CD4-positive, alpha-beta T cell (primary cell): ENCODE measurements at regions not wholly inside any gene's neighbourhood (a gene's known extent, or its start where the extent isn't known, plus 50 kb on each side); places are given as distances from the start of the nearest gene placed in this dataset.

Experiments used
- ATAC-seq: fragments of 200-7000 bp; cut with Tn5 transposase; one replicate; pipeline ENCODE4 v1.10.0; 2022; ENCODE audit warnings: mild to moderate bottlenecking; ENCODE audit not compliant: poor library complexity
- CTCF ChIA-PET: fragments of 350-600 bp; sonication (Branson Sonifier 250); formaldehyde crosslinking; loops from one replicate; lab custom pipeline; 2021; ENCODE audit warnings: antibody characterized with exemption, inconsistent platforms; lab: Charles Lee
- POLR2A ChIA-PET: fragments of 350-600 bp; sonication (Branson Sonifier 250); formaldehyde crosslinking; loops from one replicate; lab custom pipeline; 2021; ENCODE audit warnings: antibody characterized with exemption, inconsistent platforms; lab: Charles Lee
- DNase-seq, 14 experiments: peaks; one replicate each; pipeline ENCODE4 v3.0.0-alpha.2; 2013 to 2020; ENCODE audit warnings: mixed read lengths in 2 of 14
- H3K27ac ChIP-seq, 2 donors: one replicate each; pipeline versions ENCODE4 v1.5.1 to v1.7.0; 2013; ENCODE audit warnings: low read length in 2 of 2, low read depth in 1 of 2, mild to moderate bottlenecking in 1 of 2
- H3K27me3 ChIP-seq, 2 experiments: 1 replicate in 1 of 2; 2 replicates in 1 of 2; pipeline versions ENCODE4 v1.6.1 to v1.7.0; 2013; ENCODE audit warnings: low read length in 2 of 2, control low read depth in 1 of 2, mild to moderate bottlenecking in 1 of 2, moderate library complexity in 1 of 2; ENCODE audit not compliant: insufficient read depth in 2 of 2, control insufficient read depth in 1 of 2
- H3K36me3 ChIP-seq: one replicate; pipeline ENCODE4 v1.6.1; 2013; ENCODE audit warnings: low read length, control low read depth; ENCODE audit not compliant: insufficient read depth
- H3K4me1 ChIP-seq: one replicate; pipeline ENCODE4 v1.6.1; 2013; ENCODE audit warnings: low read length, control low read depth; ENCODE audit not compliant: insufficient read depth
- H3K4me3 ChIP-seq: one replicate; pipeline ENCODE4 v1.5.1; 2013; ENCODE audit warnings: mild to moderate bottlenecking, low read length, moderate library complexity
- H3K9me3 ChIP-seq, 2 experiments: 1 replicate in 1 of 2; 2 replicates in 1 of 2; pipeline versions ENCODE4 v1.6.1 to v1.7.0; 2013; ENCODE audit warnings: low read length in 2 of 2, mild to moderate bottlenecking in 2 of 2, control low read depth in 1 of 2, moderate library complexity in 1 of 2; ENCODE audit not compliant: control insufficient read depth in 1 of 2, insufficient read depth in 1 of 2
- H3K27ac Mint-ChIP-seq: one replicate; pipeline ENCODE4 v1.8.0; 2020; ENCODE audit warnings: mixed read lengths
- H3K27me3 Mint-ChIP-seq: one replicate; pipeline ENCODE4 v1.8.0; 2021; ENCODE audit warnings: mixed read lengths
- H3K36me3 Mint-ChIP-seq: one replicate; pipeline ENCODE4 v1.8.0; 2021; ENCODE audit warnings: low read depth, mixed read lengths
- H3K4me1 Mint-ChIP-seq: one replicate; pipeline ENCODE4 v1.8.0; 2021; ENCODE audit warnings: low read depth, mixed read lengths
- H3K4me3 Mint-ChIP-seq: one replicate; pipeline ENCODE4 v1.8.0; 2020; ENCODE audit warnings: mild to moderate bottlenecking, mixed read lengths
- H3K9me3 Mint-ChIP-seq: one replicate; pipeline ENCODE4 v1.8.0; 2020; ENCODE audit warnings: mixed read lengths
- intact Hi-C, 2 experiments: fragments of 100-400 bp; cut with DNase I in 1 of 2; cut with micrococcal nuclease in 1 of 2; formaldehyde crosslinking; loops; one replicate each; pipeline versions ENCODE4 v1.15.1 to v1.9.0; 2023 to 2025; cut with DNase I, micrococcal nuclease
- TF ChIP-seq, protein P1 (sequence below): fragments of 200-600 bp; IDR thresholded peaks from one replicate; pipeline ENCODE4 v1.8.0; 2022; ENCODE audit warnings: antibody characterized with exemption, mild to moderate bottlenecking

DNA sequence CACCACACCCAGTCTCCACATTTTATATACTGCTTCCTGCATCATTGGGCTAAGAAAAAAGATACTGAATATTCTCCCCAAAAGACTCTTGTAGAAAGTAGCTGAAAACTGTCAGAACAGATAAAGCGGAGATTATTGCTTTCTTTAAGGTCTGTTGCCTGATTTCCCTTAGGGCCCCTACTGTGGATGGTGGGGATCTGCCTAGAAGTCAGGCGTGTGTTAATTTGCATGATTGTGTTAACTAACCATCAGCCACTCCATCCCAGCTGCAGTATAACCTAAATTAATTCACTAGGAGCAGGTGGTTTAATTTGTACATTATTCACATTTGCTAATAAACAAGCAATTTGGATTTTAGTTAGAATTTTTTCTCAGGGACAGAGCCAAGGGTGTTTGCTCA lies 360.3 kb downstream of the FBXW7 start:
- no peak overlapping the region for H3K27ac Mint-ChIP-seq
- H3K27me3 Mint-ChIP-seq: no peaks in the 10 kb centered on the region
- H3K4me3 ChIP-seq: no peak overlapping the region
- ChIA-PET CTCF (no interaction called here), POLR2A (interaction anchor here (0.5 kb wide), 1 partner anchor 152 kb away, joined by 3 read pairs; no protein-coding TSS in a partner anchor)
- no peak for DNase-seq
- H3K27me3 ChIP-seq: no peaks in the 10 kb centered on the region
- peaks cover 11% of the 10 kb centered on the region for H3K4me1 Mint-ChIP-seq
- ATAC-seq: no peak
- no peaks in the 10 kb centered on the region for H3K9me3 ChIP-seq
- H3K4me3 Mint-ChIP-seq: no peak overlapping the region
- H3K4me1 ChIP-seq: peaks cover 7% of the 10 kb centered on the region
- H3K9me3 Mint-ChIP-seq: no peaks in the 10 kb centered on the region
- no peaks in the 10 kb centered on the region for H3K36me3 ChIP-seq
- TF ChIP-seq, protein P1, sequence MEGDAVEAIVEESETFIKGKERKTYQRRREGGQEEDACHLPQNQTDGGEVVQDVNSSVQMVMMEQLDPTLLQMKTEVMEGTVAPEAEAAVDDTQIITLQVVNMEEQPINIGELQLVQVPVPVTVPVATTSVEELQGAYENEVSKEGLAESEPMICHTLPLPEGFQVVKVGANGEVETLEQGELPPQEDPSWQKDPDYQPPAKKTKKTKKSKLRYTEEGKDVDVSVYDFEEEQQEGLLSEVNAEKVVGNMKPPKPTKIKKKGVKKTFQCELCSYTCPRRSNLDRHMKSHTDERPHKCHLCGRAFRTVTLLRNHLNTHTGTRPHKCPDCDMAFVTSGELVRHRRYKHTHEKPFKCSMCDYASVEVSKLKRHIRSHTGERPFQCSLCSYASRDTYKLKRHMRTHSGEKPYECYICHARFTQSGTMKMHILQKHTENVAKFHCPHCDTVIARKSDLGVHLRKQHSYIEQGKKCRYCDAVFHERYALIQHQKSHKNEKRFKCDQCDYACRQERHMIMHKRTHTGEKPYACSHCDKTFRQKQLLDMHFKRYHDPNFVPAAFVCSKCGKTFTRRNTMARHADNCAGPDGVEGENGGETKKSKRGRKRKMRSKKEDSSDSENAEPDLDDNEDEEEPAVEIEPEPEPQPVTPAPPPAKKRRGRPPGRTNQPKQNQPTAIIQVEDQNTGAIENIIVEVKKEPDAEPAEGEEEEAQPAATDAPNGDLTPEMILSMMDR: no peak
- no peaks in the 10 kb centered on the region for H3K36me3 Mint-ChIP-seq
- no peak overlapping the region for H3K27ac ChIP-seq
- intact Hi-C loops: no loop called here

GRCh38 chr4:152172146-152172545 lies 363.7 kb downstream of the FBXW7 start:
- ChIA-PET CTCF (no interaction called here), POLR2A (no interaction called here)
- no peak overlapping the region for H3K27ac Mint-ChIP-seq
- no peaks in the 10 kb centered on the region for H3K9me3 ChIP-seq
- no peak for DNase-seq
- H3K4me1 ChIP-seq: no peaks in the 10 kb centered on the region
- intact Hi-C loops: no loop called here
- no peaks in the 10 kb centered on the region for H3K36me3 Mint-ChIP-seq
- H3K9me3 Mint-ChIP-seq: no peaks in the 10 kb centered on the region
- no peaks in the 10 kb centered on the region for H3K4me1 Mint-ChIP-seq
- no peaks in the 10 kb centered on the region for H3K36me3 ChIP-seq
- H3K27me3 Mint-ChIP-seq: no peaks in the 10 kb centered on the region
- H3K27me3 ChIP-seq: no peaks in the 10 kb centered on the region
- no peak overlapping the region for H3K27ac ChIP-seq
- no peak overlapping the region for H3K4me3 Mint-ChIP-seq
- ATAC-seq: no peak
- H3K4me3 ChIP-seq: no peak overlapping the region
- TF ChIP-seq, protein P1: no peak

DNA sequence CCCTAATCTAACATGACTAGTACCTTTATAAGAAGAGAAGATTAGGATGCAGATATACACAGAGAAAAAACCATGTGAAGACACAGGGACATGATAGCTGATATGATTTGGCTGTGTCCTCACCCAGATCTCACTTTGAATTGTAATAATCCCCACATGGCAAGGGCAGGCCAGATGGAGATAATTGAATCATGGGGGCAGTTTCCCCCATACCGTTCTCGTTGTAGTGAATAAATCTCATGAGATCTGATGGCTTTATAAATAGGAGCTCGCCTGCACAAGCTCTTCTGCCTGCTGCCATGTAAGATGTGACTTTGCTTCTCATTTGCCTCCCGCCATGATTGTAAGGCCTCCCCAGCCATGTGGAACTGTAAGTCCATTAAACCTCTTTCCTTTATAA lies 364.3 kb downstream of the FBXW7 start:
- TF ChIP-seq, protein P1: no peak

More for the DNA sequence above, 364.3 kb downstream of the FBXW7 start:
- no peaks in the 10 kb centered on the region for H3K9me3 ChIP-seq
- CTCF ChIA-PET: no interaction called here
- POLR2A ChIA-PET: no interaction called here
- H3K27ac ChIP-seq: no peak overlapping the region
- DNase-seq: no peak
- Mint-ChIP-seq H3K27me3 (no peaks in the 10 kb centered on the region), H3K36me3 (no peaks in the 10 kb centered on the region), H3K9me3 (no peaks in the 10 kb centered on the region), H3K4me1 (no peaks in the 10 kb centered on the region), H3K4me3 (no peak overlapping the region), H3K27ac (no peak overlapping the region)
- no peaks in the 10 kb centered on the region for H3K4me1 ChIP-seq
- no peak overlapping the region for H3K4me3 ChIP-seq
- no peaks in the 10 kb centered on the region for H3K27me3 ChIP-seq
- no peak for ATAC-seq
- H3K36me3 ChIP-seq: no peaks in the 10 kb centered on the region
- intact Hi-C loops: no loop called here
